ENCODE measurements at regions not wholly inside any gene's neighbourhood (a gene's known extent, or its start where the extent isn't known, plus 50 kb on each side); places are given as distances from the start of the nearest gene placed in this dataset.

GRCh38 chr9:104280711-104281110 lies 186.6 kb downstream of the SMC2 start:
- TF ChIP-seq CTCF (IDR thresholded peaks at IDR 0.05; ENCODE audit: low read length) = no peak
- TF ChIP-seq EZH2 (IDR thresholded peaks at IDR 0.05; ENCODE audit: borderline replicate concordance, low read length) = no peak
